Fibroblast of skin of back (primary cell): ENCODE measurements at regions not wholly inside any gene's neighbourhood (a gene's known extent, or its start where the extent isn't known, plus 50 kb on each side); places are given as distances from the start of the nearest gene placed in this dataset.
A peak's percentile ranks its signal among the peaks of the same experiment; 100 is the strongest.

Experiments used
- DNase-seq: peaks from one replicate; pipeline ENCODE4 v3.0.0-alpha.2; 2013

GRCh38 chr21:19702726-19703125 lies 1295.5 kb upstream of the NCAM2 start:
- no peak for DNase-seq

GRCh38 chr21:19704832-19705231 lies 1293.4 kb upstream of the NCAM2 start:
- no peak for DNase-seq

GRCh38 chr21:19712441-19712840 lies 1285.8 kb upstream of the NCAM2 start:
- no peak for DNase-seq

GRCh38 chr21:19713313-19713712 lies 1284.9 kb upstream of the NCAM2 start:
- DNase-seq = no peak

- no peak for DNase-seq
Observed at GRCh38 chr21:19724081-19724480, 1274.1 kb upstream of the NCAM2 start.

GRCh38 chr21:19731251-19731650 lies 1267.0 kb upstream of the NCAM2 start:
- no peak for DNase-seq

GRCh38 chr21:19759836-19760235 lies 1238.4 kb upstream of the NCAM2 start:
- no peak for DNase-seq

- DNase-seq = no peak
Observed at GRCh38 chr21:19767546-19767945, 1230.7 kb upstream of the NCAM2 start.

GRCh38 chr21:19771881-19772280 lies 1226.3 kb upstream of the NCAM2 start:
- no peak for DNase-seq

- DNase-seq = peak; percentile 9
Observed at GRCh38 chr21:19776076-19776475, 1222.1 kb upstream of the NCAM2 start.

- DNase-seq = peak; percentile 12
Observed at GRCh38 chr21:19781881-19782652, 1216.1 kb upstream of the NCAM2 start.

- DNase-seq = no peak
Observed at GRCh38 chr21:19785941-19786340, 1212.3 kb upstream of the NCAM2 start.

- DNase-seq = no peak
Observed at GRCh38 chr21:19792004-19792403, 1206.2 kb upstream of the NCAM2 start.

- DNase-seq = peak; percentile 51
Observed at GRCh38 chr21:19807201-19807600, 1191.0 kb upstream of the NCAM2 start.

GRCh38 chr21:19810779-19811178 lies 1187.4 kb upstream of the NCAM2 start:
- peak; percentile 5 for DNase-seq

GRCh38 chr21:19830446-19830845 lies 1167.8 kb upstream of the NCAM2 start:
- DNase-seq = no peak

- no peak for DNase-seq
Observed at GRCh38 chr21:19832551-19832950, 1165.7 kb upstream of the NCAM2 start.

- no peak for DNase-seq
Observed at GRCh38 chr21:19833082-19833481, 1165.1 kb upstream of the NCAM2 start.

- DNase-seq = no peak
Observed at GRCh38 chr21:19842601-19843000, 1155.6 kb upstream of the NCAM2 start.

GRCh38 chr21:19844334-19844733 lies 1153.9 kb upstream of the NCAM2 start:
- DNase-seq = no peak

- no peak for DNase-seq
Observed at GRCh38 chr21:19850157-19850556, 1148.1 kb upstream of the NCAM2 start.

GRCh38 chr21:19853061-19853460 lies 1145.1 kb upstream of the NCAM2 start:
- DNase-seq = no peak

GRCh38 chr21:19853709-19854575 lies 1144.3 kb upstream of the NCAM2 start:
- no peak for DNase-seq

- DNase-seq = no peak
Observed at GRCh38 chr21:19855522-19855921, 1142.7 kb upstream of the NCAM2 start.
